ENCODE measurements at regions not wholly inside any gene's neighbourhood (a gene's known extent, or its start where the extent isn't known, plus 50 kb on each side); places are given as distances from the start of the nearest gene placed in this dataset.
A peak's percentile ranks its signal among the peaks of the same experiment; 100 is the strongest.

DNA sequence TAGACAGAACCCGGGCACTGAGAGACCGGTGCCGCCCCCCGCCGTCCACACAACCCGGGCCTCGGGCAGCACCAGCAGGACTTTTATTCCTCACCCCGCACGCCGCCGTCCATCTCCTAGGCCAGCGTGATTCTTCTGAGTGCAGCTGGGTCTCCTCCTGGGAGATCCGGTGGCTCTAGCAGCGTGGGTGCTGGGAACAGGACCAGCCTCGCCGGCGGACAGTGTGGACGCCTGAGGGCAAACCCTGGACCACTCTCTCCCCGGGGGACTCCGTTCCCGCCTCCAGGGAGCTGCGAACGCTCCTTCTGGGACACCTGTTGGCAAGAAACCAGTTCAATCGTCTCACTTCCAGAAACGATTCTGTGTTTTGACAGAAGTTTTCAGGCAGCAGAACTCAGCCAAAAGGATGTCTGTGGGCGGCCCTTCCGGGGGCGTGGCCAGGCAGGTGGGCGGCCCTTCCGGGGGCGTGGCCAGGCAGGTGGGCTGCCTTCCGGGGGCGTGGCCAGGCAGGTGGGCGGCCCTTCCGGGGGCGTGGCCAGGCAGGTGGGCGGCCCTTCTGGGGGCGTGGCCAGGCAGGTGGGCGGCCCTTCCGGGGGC, 130.7 kb downstream of the DLL1 start:
- DNase-seq, result no peak

- DNase-seq, result no peak
These were observed 131.6 kb downstream of the DLL1 start for GRCh38 chr6:170159022-170159965.

GRCh38 chr6:170158296-170159021, 132.4 kb downstream of the DLL1 start:
- no peak for DNase-seq

DNA sequence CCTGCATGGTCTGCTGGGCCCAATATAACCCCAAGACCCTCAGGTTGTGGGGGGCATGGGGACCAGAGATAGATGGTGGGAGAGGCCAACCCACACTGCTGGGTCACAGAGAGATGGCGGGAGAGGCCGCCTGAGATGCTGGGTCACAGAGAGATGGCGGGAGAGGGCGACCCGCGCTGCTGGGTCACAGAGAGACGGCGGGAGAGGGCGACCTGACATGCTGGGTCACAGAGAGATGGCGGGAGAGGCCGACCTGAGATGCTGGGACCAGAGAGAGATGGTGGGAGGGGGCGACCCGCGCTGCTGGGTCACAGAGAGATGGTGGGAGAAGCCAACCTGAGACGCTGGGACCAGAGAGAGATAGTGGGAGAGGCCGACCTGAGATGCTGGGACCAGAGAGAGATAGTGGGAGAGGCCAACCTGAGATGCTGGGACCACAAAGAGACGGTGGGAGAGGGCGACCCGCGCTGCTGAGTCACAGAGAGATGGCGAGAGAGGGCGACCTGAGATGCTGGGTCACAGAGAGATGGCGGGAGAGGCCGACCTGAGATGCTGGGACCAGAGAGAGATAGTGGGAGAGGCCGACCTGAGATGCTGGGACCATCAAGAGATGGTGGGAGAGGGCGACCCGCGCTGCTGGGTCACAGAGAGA, 133.2 kb downstream of the DLL1 start:
- DNase-seq, result no peak

GRCh38 chr6:170156448-170157375, 134.2 kb downstream of the DLL1 start:
- DNase-seq, result no peak

- no peak for DNase-seq
These were observed 135.2 kb downstream of the DLL1 start for GRCh38 chr6:170155464-170156196.

GRCh38 chr6:170153436-170154319, 137.2 kb downstream of the DLL1 start:
- no peak for DNase-seq

GRCh38 chr6:170152989-170153388, 137.9 kb downstream of the DLL1 start:
- no peak for DNase-seq

DNA sequence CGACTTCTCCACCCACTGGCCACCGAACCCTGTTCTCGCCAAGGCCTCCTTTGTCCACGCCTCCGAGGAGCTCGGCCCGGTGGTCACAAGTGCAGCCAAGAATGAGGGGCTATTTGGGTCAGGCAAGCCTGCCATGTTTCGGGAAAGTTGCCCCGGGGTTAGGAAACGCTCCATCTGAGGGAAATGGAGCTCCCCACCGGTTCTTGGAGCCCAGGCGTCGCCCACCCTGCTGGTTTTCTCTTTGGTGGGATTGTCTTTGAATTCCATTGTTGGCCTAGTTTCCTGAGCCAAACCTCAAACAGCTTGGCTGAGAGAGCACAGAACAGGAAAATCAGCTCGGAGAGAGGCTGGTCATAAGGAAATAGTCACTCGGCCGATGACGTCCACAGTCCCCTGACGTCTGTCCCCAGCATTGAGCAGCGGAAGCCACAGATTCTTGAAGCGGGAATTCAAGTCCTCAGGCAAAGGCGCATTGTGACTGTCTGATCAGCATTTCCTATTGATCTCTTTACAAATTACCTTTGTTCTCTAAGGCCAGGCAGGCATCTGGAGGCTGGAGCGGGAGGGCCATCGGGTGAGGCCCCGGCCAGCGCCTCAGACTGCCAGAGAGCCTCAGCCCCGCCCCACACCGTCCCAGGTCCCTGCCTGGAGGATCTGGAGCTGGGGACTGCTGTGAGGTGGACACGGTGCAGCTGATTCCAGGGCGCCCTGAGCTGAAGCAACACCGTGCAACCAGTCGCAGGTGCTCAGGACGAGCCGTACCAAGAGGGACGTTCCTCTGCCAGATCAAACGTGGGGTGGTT, 138.6 kb downstream of the DLL1 start:
- no peak for DNase-seq

DNA sequence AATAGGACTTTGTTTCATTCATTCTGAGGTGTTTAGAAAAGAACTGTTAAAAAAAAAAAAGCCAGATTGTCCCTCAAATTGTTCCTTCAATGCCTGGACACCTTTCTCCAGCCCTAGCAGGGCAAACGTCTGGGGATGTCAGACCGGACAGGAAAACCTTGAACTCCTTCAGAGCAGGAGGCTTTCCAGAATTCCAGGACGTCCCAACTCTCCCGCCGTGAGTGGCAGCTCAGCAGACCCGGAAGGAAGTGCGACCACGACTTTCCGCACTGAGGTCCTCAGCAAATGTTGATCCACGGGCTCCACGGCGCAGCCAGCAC, 139.1 kb downstream of the DLL1 start:
- DNase-seq, result no peak

DNA sequence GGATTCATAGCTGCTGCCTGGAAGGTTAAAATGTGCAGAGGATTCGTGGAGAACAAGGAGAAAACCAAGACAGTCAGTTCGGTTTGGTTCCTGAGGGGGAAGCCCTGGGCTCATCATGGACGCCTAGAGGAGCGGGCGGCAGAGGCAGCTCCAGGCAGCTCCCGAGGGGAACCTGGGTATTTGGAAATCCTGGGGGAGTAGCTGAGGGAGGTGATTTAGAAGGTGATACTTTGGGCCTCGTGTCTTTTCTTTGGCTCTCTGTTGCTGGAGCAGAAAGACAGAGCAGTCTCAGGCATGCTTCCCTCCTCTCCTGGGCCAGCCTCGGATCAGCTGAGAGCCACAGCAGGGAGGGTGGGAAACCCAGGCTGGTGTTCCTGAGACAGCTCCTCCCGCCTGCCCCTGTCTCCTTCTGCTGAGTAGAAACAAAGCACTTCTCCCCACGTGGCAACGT, 139.5 kb downstream of the DLL1 start:
- DNase-seq, result no peak

DNA sequence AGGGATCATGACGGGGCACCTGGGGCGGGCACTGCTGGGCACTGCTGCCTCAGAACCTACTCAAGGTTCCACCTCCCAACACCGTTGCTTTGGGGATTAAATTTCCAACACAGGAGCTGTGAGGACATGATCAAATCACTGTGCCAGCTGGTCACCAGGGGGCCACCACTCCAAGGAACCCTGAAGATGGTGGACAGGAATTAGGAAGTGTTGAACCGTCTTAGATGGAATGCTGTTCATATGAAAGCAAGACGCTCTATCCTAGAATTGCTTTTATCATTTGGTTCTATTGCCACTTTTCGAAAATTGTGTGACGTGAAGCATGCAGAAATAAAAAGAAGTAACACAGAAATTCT, 140.3 kb downstream of the DLL1 start:
- no peak for DNase-seq

DNA sequence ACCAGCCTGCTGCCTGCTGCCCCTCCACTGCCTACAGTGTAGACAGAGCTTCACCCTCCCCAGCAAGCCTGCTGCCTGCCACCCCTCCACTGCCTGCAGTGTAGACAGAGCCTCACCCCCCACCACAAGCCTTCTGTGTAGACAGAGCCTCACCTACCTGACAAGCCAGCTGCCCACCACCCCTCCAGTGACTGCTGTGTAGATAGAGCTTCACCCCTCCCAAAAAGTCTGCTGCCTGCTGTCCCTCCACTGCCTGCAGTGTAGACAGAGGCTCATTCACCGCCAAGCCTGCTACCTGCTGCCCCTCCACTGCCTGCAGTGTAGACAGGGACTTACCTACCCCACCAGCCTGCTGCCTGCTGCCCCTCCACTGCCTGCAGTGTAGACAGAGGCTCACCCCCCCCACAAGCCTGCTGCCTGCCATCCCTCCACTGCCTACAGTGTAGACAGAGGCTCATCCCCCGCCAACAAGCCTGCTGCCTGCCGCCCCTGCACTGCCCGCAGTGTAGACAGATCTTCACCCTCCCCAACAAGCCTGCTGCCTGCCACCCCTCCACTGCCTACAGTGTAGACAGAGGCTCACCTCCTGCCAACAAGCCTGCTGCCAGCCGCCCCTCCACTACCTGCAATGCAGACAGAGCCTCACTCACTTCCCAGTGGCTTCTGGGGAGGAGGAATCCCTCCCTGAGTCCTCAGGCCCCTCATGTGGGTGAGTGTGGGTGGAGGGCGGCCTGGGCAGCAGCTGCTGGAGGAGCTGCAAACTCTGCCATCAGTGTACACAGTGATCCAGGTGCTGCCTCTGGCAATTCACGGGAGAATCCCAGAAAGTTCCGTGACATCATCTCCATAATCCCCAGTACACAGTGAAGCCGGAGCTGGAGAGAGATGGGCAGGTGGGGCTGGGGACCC, 140.9 kb downstream of the DLL1 start:
- no peak for DNase-seq

DNA sequence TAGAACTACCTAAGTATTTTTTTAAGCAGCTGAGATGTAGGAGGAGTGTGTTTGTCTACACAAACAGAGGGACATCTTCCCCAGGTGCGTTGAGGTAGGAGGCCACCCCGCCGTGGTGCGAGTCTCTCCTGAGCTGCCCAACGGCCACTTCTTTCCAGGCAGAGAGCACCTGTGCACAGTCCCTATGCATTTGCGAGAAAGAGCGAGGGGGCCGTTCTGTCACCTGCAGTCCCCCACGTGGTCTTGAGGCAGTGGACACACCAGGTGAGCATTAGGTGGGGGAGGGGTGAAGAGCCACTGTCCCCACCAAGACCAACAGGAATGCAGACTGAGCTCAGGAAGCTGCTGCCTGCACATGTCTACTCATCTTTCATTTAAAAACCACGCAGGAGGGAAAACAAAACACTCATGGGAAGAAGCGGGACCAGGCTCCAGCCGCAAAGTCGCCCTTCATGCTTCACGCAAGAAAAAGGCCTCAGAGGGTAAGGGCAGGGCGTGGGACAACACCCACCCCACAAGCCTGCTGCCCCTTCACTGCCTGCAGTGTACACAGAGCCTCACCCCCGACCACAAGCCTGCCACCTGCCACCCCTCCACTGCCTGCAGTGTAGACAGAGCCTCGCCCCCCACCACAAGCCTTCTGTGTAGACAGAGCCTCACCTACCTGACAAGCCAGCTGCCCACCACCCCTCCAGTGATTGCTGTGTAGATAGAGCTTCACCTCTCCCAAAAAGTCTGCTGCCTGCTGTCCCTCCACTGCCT, 142.0 kb downstream of the DLL1 start:
- DNase-seq, result no peak

- peak; percentile 67 for DNase-seq
These were observed 142.8 kb downstream of the DLL1 start for GRCh38 chr6:170147832-170148708.

DNA sequence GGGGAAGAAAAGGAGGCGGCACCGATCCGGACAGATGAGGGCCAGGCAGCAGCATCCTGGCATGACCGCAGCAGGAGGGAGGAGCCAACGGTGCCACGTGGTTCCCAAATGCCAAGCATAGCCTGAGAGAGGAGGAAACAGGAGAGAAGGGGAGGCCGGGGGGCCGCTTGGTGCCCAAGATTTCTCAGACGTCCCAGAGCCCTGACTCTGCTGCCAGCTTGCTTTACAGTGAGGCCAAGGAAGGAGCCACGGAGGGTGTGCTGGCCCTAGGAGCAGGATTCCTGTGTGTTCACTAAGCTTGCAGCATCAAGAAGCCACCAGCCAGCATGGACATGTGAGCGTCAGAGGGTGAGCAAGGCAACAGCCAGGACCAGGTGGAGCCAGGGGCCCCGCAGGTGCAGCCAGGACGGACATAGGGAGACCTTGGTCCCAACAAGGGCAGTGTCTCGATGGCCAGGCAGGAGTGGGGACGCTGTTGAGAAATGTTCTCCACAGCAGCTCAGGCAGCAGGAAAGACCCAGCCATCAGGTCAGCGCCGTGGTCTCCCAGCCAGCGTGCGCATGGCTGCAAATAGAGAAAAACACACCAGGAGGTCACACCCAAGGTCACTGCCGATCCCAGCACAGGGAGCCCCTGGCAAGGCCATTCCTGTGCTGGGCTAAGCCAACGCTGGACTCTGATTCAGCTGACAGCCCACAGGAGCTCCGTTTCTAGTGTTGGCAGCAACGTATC, 143.7 kb downstream of the DLL1 start:
- no peak for DNase-seq

Data from CD4-positive, alpha-beta T cell treated with Interleukin-17A for 1 hour (primary cell).